Left hindlimb (tissue), 1 donor: ENCODE measurements at regions not wholly inside any gene's neighbourhood (a gene's known extent, or its start where the extent isn't known, plus 50 kb on each side); places are given as distances from the start of the nearest gene placed in this dataset.
"Not testable (repeated sequence)": the region's sequence is repeated elsewhere in the genome, so short reads cannot be mapped to it uniquely, and the experiment has no call there.

Source experiments
- DNase-seq: peaks from one replicate; pipeline ENCODE4 v3.0.0-alpha.2; 2018

DNA sequence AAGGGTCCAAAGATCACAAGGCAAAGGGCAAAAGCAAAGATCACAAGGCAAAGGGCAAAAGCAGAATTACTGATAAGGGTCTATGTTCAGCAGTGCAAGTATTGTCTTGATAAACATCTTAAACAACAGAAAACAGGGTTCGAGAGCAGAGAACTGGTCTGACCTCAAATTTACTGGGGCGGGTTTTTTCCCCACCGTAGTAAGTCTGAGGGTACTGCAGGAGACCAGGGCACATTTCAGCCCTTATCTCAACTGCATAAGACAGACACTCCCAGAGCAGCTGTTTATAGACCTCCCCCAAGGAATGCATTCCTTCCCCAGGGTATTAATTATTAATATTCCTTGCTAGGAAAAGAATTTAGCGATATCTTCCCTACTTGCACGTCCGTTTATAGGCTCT lies 61.3 kb downstream of the ZNF860 start:
- DNase-seq: not testable (repeated sequence)

- peak; percentile 45 for DNase-seq
These were observed 61.1 kb upstream of the GPD1L start for GRCh38 chr3:32045091-32045915.

DNA sequence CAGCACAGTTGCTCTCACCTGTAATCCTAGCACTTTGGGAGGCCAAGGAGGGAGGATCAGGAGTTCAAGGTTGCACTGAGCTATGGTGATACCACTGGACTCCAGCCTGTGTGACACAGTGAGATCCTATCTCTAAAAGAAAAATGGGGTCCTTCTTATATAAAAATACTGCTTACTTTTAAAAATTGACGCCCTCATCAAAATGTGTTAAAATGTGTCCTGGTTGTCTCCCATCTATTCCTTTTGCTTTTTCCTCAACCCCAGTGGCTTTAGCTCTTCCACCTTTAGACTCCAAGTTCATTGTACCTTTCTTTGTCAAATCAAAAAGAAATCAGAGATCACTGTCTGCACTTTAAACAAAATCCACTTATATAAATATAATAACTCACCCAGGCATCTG lies 60.3 kb upstream of the GPD1L start:
- no peak for DNase-seq

- no peak for DNase-seq
These were observed 57.8 kb upstream of the GPD1L start for GRCh38 chr3:32048487-32049182.

DNA sequence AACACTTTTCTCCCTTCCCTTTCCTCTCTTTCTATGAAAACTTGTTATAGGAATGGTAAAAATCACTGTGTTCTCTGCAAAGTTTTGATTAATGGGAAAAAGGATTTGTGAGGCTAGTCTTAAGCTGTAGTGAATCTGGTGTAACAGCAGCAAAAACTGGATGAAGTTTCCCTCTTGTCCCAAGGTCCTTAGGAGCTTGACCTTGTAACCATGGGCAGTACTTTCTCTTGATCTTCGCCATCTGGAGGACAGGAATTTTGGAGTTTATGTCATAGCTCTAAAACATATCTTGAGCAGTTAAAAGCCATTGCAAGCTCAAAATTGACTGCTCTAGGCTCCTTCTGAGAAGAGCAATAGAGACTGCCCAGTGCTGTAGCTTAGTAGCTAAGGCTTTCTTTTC lies 56.5 kb upstream of the GPD1L start:
- DNase-seq: no peak

DNA sequence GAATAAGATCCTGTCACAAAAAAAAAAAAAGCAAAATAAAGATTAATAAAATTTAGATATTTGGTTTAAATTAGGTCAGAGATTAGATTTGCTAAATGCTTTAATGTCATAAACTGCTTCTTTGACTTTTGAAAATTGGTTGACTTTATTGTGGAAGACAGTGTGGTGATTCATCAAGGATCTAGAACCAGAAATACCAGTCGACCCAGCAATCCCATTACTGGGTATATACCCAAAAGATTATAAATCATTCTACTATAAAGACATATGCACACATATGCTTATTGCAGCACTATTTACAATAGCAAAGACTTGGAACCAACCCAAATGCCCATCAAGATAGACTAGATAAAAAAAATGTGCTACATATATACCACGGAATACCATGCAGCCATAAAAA lies 54.2 kb upstream of the GPD1L start:
- not testable (repeated sequence) for DNase-seq

DNA sequence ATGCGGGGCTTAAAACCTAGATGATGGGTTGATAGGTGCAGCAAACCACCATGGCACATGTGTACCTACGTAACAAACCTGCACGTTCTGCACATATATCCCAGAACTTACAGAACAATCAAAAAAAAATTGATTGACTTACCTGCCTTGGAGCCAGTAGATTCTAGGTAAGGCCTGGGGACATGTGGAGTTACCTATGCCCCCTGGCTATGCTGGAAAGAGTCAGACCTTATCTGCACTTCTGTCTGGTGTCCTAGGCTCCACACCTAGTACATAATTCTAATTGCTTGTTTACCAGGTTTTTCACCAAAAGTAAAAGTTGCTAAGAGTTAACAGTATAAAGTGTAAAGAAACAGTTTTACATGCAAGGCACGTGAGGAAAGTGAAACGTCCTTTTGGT lies 53.6 kb upstream of the GPD1L start:
- DNase-seq: not testable (repeated sequence)

DNA sequence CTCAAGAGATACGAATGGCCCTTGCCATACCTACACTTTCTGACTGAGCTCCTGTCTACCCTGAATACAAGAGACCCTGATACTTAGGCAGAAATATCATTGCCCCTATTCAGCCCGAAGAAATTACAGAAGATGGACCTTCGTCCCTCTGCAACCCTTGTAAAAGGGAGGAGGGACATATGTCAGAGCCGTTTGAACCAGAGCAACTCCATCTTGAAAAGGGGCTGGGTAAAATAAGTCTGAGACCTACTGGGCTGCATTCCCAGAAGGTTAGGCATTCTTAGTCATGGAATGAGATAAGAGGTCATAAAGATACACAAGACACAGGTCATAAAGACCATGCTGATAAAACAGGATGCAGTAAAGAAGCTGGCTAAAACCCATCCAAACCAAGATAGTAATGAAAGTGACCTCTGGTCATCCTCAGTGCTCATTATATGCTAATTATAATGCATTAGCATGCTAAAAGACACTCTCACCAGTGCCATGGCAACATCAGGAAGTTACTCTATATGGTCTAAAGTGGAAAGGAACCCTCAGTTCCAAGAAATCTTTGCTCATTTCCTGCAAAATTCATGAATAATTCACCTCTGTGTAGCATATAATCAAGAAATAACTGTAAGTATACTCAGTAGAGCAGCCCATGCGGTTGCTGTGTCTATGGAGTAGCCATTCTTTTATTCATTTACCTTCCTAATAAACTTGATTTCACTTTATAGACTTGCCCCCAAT lies 49.7 kb upstream of the GPD1L start:
- no peak for DNase-seq
